HCT116 (cell line): ENCODE measurements at regions not wholly inside any gene's neighbourhood (a gene's known extent, or its start where the extent isn't known, plus 50 kb on each side); places are given as distances from the start of the nearest gene placed in this dataset.

Experiments used
- ATAC-seq: fragments of 200-7000 bp; cut with Tn5 transposase; 2 replicates; pipeline ENCODE4 v1.9.1; 2020; ENCODE audit warnings: mild to moderate bottlenecking, moderate library complexity
- BruUV-seq: library from RNA; stranded (reverse); fragments of 400-500 nt; replicated peaks from 2 replicates; lab custom pipeline; 2021; lab: Mats Ljungman, UMichigan
- CTCF ChIA-PET: fragments of 300-600 bp; sonication (Branson Sonifier 250); formaldehyde crosslinking; loops from one replicate; lab custom pipeline; 2021; ENCODE audit warnings: antibody characterized with exemption; lab: Charles Lee
- POLR2A ChIA-PET: fragments of 300-600, 350-600 bp; sonication (Branson Sonifier 250); formaldehyde crosslinking; loops from one replicate; lab custom pipeline; 2021; ENCODE audit warnings: antibody characterized with exemption; lab: Charles Lee
- RAD21 ChIA-PET, 2 experiments: fragments of 300-600 bp; sonication (Branson Sonifier 250); formaldehyde crosslinking; loops; one replicate each; lab custom pipeline; 2023; ENCODE audit warnings: low total read pairs in 2 of 2; ENCODE audit not compliant: uncharacterized antibody in 2 of 2, unreplicated experiment in 2 of 2, low non-redundant PET in 1 of 2; lab: Charles Lee
- DNase-seq: peaks from one replicate; pipeline ENCODE4 v3.0.0-alpha.2; 2010; ENCODE audit warnings: low read depth, low spot score
- H2AFZ ChIP-seq: fragments of 200-600 bp; shearing (Covaris generic), sonication (generic); 2 replicates; pipeline ENCODE4 v1.6.1; 2017; ENCODE audit warnings: low read depth, mixed run types, mixed read lengths, antibody characterized with exemption, low read length; ENCODE audit not compliant: poor library complexity, severe bottlenecking
- H3K27ac ChIP-seq: 2 replicates; pipeline ENCODE4 v1.5.1; 2012; ENCODE audit warnings: low read depth, low read length
- H3K27me3 ChIP-seq: fragments of 200-600 bp; sonication (generic); 2 replicates; pipeline ENCODE4 v1.6.1; 2016; ENCODE audit warnings: mixed run types, low read length, mixed read lengths; ENCODE audit not compliant: insufficient read depth
- H3K36me3 ChIP-seq, 2 experiments: fragments of 200-500 bp in 1 of 2; fragments of 200-600 bp in 1 of 2; sonication (Bioruptor generic) in 1 of 2; sonication (generic) in 1 of 2; 2 replicates each; pipeline versions ENCODE4 v1.5.1 to v1.6.1; 2014 to 2016; ENCODE audit warnings: low read length in 2 of 2, inconsistent platforms in 1 of 2, mixed read lengths in 1 of 2, mixed run types in 1 of 2; ENCODE audit not compliant: insufficient read depth in 2 of 2, control insufficient read depth in 1 of 2
- H3K4me1 ChIP-seq, 2 experiments: fragments of 200-600 bp in 1 of 2; sonication (generic) in 1 of 2; 2 replicates each; pipeline versions ENCODE4 v1.5.1 to v1.6.1; 2012 to 2017; ENCODE audit warnings: low read length in 2 of 2, inconsistent platforms in 1 of 2, mild to moderate bottlenecking in 1 of 2, mixed read lengths in 1 of 2, mixed run types in 1 of 2, moderate library complexity in 1 of 2; ENCODE audit not compliant: insufficient read depth in 2 of 2, control insufficient read depth in 1 of 2
- H3K4me2 ChIP-seq: fragments of 200-600 bp; sonication (generic); 2 replicates; pipeline ENCODE4 v1.6.1; 2017; ENCODE audit warnings: mixed run types, low read length, mixed read lengths
- H3K4me3 ChIP-seq, 2 experiments: fragments of 200-600 bp in 1 of 2; sonication (generic) in 1 of 2; replicated peaks in 1 of 2; 2 replicates each; pipeline ENCODE4 v1.5.1; 2011 to 2016; ENCODE audit warnings: low read length in 2 of 2, control low read depth in 1 of 2, low read depth in 1 of 2, mild to moderate bottlenecking in 1 of 2, mixed read lengths in 1 of 2, mixed run types in 1 of 2
- H3K79me2 ChIP-seq: fragments of 200-600 bp; sonication (generic); 2 replicates; pipeline ENCODE4 v1.6.1; 2017; ENCODE audit warnings: mild to moderate bottlenecking, mixed run types, low read length, moderate library complexity, mixed read lengths; ENCODE audit not compliant: insufficient read depth
- H3K9ac ChIP-seq: fragments of 200-600 bp; sonication (generic); 2 replicates; pipeline ENCODE4 v1.6.1; 2016; ENCODE audit warnings: low read length, mixed read lengths
- H3K9me2 ChIP-seq: fragments of 200-600 bp; sonication (generic), shearing (Covaris generic); 2 replicates; pipeline ENCODE4 v1.6.1; 2017; ENCODE audit warnings: mixed run types, mild to moderate bottlenecking, moderate library complexity; ENCODE audit not compliant: insufficient read depth
- H3K9me3 ChIP-seq, 2 experiments: fragments of 200-500 bp in 1 of 2; fragments of 200-600 bp in 1 of 2; sonication (Bioruptor generic) in 1 of 2; sonication (generic) in 1 of 2; 2 replicates each; pipeline ENCODE4 v1.6.1; 2014 to 2017; ENCODE audit warnings: low read length in 2 of 2, mixed read lengths in 2 of 2, inconsistent platforms in 1 of 2, low read depth in 1 of 2, mild to moderate bottlenecking in 1 of 2, mixed run types in 1 of 2, moderate library complexity in 1 of 2; ENCODE audit not compliant: control insufficient read depth in 1 of 2, insufficient read depth in 1 of 2
- H4K20me1 ChIP-seq: fragments of 200-600 bp; sonication (generic), shearing (Covaris generic); 2 replicates; pipeline ENCODE4 v1.6.1; 2017; ENCODE audit warnings: mixed run types, mild to moderate bottlenecking, moderate library complexity; ENCODE audit not compliant: insufficient read depth
- EGR1 ChIP-seq: IDR thresholded peaks from 2 replicates; pipeline ENCODE4 v1.6.1; 2012; ENCODE audit warnings: low read depth
- ELF1 ChIP-seq: IDR thresholded peaks from 2 replicates; pipeline ENCODE4 v1.6.1; 2012; ENCODE audit warnings: low read depth, borderline replicate concordance
- EZH2 ChIP-seq: fragments of 200-600 bp; sonication (generic); IDR thresholded peaks from 2 replicates; pipeline ENCODE4 v1.6.1; 2017; ENCODE audit warnings: antibody characterized with exemption, mixed run types
- EZH2phosphoT487 ChIP-seq: fragments of 200-600 bp; IDR thresholded peaks from 2 replicates; pipeline ENCODE4 v1.6.1; 2018; ENCODE audit warnings: antibody characterized with exemption, borderline replicate concordance
- FOSL1 ChIP-seq: IDR thresholded peaks from 2 replicates; pipeline ENCODE4 v1.6.1; 2012; ENCODE audit warnings: low read depth
- JUND ChIP-seq: IDR thresholded peaks from 2 replicates; pipeline ENCODE4 v1.6.1; 2012
- POLR2A ChIP-seq: IDR thresholded peaks from 2 replicates; pipeline ENCODE4 v1.7.0; 2011; ENCODE audit warnings: borderline replicate concordance; ENCODE audit not compliant: insufficient read depth, insufficient read length; ENCODE audit errors: extremely low read depth
- RAD21 ChIP-seq: IDR thresholded peaks from 2 replicates; pipeline ENCODE4 v1.6.1; 2012; ENCODE audit warnings: low read depth, mild to moderate bottlenecking
- SIN3A ChIP-seq: IDR thresholded peaks from 2 replicates; pipeline ENCODE4 v1.6.1; 2012; ENCODE audit warnings: low read depth
- SRF ChIP-seq: IDR thresholded peaks from 2 replicates; pipeline ENCODE4 v1.6.1; 2012; ENCODE audit warnings: low read depth
- YY1 ChIP-seq: IDR thresholded peaks from 2 replicates; pipeline ENCODE4 v1.6.1; 2011; ENCODE audit warnings: low read length, low read depth, moderate library complexity, mild to moderate bottlenecking; ENCODE audit not compliant: insufficient replicate concordance; ENCODE audit errors: extremely low read depth
- intact Hi-C: fragments of 100-400 bp; cut with micrococcal nuclease; formaldehyde crosslinking; loops from 2 replicates; pipeline ENCODE4 v1.10.0; 2022
- TF ChIP-seq, protein P1 (sequence below): IDR thresholded peaks from 2 replicates; pipeline ENCODE4 v1.6.1; 2011; ENCODE audit warnings: mild to moderate bottlenecking, low read length, moderate library complexity; ENCODE audit not compliant: insufficient replicate concordance; ENCODE audit errors: extremely low read depth
- TF ChIP-seq, protein P2 (sequence below), 3 experiments: fragments of 200-600 bp in 1 of 3; sonication (generic) in 1 of 3; IDR thresholded peaks in 2 of 3; conservative IDR thresholded peaks in 1 of 3; 2 replicates each; pipeline ENCODE4 v1.5.1; 2012 to 2017; ENCODE audit warnings: low read depth in 2 of 3, low read length in 2 of 3, antibody characterized with exemption in 1 of 3, borderline replicate concordance in 1 of 3, control low read depth in 1 of 3, mild to moderate bottlenecking in 1 of 3, mixed read lengths in 1 of 3, mixed run types in 1 of 3, moderate library complexity in 1 of 3; ENCODE audit not compliant: insufficient read depth in 1 of 3
- TF ChIP-seq, protein P3 (sequence below): IDR thresholded peaks from 2 replicates; pipeline ENCODE4 v1.6.1; 2012; ENCODE audit warnings: low read depth

DNA sequence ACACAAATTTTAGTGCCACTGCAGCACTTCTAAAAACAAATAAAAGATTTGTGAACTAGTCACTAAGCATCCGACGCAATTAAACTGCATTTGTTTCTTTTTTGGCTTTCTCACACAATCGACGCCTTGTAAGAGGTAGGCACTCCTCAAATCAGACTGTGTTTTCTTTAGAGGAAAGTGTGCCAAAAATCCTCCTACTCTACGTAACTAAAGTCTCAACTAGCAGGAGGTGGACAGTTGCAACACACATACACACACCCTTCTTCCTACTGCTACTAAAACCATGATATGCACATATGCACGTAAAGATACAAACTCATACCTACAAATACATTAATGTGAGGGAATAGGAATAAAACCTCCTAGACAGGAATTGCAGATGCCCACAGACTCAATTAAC is 844.7 kb upstream of the SOX9 start:
- no peak for ATAC-seq
- POLR2A ChIA-PET, result no interaction called here
- TF ChIP-seq SIN3A (no peak), EZH2 (no peak), POLR2A (no peak), EGR1 (no peak), JUND (no peak), SRF (no peak), EZH2phosphoT487 (no peak), FOSL1 (no peak), RAD21 (no peak), ELF1 (no peak), YY1 (no peak)
- TF ChIP-seq, protein P1, sequence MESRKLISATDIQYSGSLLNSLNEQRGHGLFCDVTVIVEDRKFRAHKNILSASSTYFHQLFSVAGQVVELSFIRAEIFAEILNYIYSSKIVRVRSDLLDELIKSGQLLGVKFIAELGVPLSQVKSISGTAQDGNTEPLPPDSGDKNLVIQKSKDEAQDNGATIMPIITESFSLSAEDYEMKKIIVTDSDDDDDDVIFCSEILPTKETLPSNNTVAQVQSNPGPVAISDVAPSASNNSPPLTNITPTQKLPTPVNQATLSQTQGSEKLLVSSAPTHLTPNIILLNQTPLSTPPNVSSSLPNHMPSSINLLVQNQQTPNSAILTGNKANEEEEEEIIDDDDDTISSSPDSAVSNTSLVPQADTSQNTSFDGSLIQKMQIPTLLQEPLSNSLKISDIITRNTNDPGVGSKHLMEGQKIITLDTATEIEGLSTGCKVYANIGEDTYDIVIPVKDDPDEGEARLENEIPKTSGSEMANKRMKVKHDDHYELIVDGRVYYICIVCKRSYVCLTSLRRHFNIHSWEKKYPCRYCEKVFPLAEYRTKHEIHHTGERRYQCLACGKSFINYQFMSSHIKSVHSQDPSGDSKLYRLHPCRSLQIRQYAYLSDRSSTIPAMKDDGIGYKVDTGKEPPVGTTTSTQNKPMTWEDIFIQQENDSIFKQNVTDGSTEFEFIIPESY, result no peak
- TF ChIP-seq, protein P2, sequence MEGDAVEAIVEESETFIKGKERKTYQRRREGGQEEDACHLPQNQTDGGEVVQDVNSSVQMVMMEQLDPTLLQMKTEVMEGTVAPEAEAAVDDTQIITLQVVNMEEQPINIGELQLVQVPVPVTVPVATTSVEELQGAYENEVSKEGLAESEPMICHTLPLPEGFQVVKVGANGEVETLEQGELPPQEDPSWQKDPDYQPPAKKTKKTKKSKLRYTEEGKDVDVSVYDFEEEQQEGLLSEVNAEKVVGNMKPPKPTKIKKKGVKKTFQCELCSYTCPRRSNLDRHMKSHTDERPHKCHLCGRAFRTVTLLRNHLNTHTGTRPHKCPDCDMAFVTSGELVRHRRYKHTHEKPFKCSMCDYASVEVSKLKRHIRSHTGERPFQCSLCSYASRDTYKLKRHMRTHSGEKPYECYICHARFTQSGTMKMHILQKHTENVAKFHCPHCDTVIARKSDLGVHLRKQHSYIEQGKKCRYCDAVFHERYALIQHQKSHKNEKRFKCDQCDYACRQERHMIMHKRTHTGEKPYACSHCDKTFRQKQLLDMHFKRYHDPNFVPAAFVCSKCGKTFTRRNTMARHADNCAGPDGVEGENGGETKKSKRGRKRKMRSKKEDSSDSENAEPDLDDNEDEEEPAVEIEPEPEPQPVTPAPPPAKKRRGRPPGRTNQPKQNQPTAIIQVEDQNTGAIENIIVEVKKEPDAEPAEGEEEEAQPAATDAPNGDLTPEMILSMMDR (IDR thresholded peaks at IDR 0.05 in 2 of 3, conservative IDR thresholded peaks at IDR 0.05 in 1 of 3; ENCODE audit: borderline replicate concordance in 1 of 3, insufficient read depth in 1 of 3, low read depth in 2 of 3, low read length in 2 of 3), result no peak
- TF ChIP-seq, protein P3, sequence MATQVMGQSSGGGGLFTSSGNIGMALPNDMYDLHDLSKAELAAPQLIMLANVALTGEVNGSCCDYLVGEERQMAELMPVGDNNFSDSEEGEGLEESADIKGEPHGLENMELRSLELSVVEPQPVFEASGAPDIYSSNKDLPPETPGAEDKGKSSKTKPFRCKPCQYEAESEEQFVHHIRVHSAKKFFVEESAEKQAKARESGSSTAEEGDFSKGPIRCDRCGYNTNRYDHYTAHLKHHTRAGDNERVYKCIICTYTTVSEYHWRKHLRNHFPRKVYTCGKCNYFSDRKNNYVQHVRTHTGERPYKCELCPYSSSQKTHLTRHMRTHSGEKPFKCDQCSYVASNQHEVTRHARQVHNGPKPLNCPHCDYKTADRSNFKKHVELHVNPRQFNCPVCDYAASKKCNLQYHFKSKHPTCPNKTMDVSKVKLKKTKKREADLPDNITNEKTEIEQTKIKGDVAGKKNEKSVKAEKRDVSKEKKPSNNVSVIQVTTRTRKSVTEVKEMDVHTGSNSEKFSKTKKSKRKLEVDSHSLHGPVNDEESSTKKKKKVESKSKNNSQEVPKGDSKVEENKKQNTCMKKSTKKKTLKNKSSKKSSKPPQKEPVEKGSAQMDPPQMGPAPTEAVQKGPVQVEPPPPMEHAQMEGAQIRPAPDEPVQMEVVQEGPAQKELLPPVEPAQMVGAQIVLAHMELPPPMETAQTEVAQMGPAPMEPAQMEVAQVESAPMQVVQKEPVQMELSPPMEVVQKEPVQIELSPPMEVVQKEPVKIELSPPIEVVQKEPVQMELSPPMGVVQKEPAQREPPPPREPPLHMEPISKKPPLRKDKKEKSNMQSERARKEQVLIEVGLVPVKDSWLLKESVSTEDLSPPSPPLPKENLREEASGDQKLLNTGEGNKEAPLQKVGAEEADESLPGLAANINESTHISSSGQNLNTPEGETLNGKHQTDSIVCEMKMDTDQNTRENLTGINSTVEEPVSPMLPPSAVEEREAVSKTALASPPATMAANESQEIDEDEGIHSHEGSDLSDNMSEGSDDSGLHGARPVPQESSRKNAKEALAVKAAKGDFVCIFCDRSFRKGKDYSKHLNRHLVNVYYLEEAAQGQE, result no peak
- TF ChIP-seq, all 23 proteins: peak for 0
- Histone ChIP-seq H3K4me1 (no peaks in the 10 kb centered on the region), H3K9me3 (no peaks in the 10 kb centered on the region), H3K4me2 (no peak overlapping the region), H3K36me3 (no peaks in the 10 kb centered on the region), H3K4me3 (no peak overlapping the region), H3K27me3 (no peaks in the 10 kb centered on the region), H3K9me2 (no peaks in the 10 kb centered on the region), H3K27ac (no peak overlapping the region), H2AFZ (no peak overlapping the region), H4K20me1 (no peaks in the 10 kb centered on the region), H3K79me2 (no peaks in the 10 kb centered on the region), H3K9ac (no peak overlapping the region)
- intact Hi-C loops, result no loop called here
- DNase-seq, result no peak
- BruUV-seq, result no TSS peak
- ChIA-PET CTCF (no interaction called here), RAD21 (no interaction called here)
